ENCODE measurements at regions not wholly inside any gene's neighbourhood (a gene's known extent, or its start where the extent isn't known, plus 50 kb on each side); places are given as distances from the start of the nearest gene placed in this dataset.

DNA sequence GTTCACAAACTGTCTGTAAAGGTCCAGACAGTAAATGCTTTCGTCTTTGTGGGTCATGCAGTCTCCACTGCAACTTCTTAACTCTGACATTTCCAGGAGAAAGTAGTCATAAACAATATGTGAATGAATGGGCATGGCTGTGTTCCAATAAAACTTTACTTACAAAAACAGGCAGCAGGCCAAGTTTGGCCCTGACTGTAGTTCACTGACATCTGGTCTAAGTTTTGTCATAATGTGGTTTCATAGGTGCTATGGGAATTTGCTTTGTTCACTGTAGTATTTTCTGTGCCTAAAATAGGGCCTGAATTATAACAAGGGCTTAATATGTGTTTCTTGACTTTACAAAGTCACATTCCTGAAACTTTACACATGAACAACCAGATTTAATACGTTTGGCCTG, 186.0 kb upstream of the KBTBD8 start (continued):
- TF ChIP-seq, protein P1, sequence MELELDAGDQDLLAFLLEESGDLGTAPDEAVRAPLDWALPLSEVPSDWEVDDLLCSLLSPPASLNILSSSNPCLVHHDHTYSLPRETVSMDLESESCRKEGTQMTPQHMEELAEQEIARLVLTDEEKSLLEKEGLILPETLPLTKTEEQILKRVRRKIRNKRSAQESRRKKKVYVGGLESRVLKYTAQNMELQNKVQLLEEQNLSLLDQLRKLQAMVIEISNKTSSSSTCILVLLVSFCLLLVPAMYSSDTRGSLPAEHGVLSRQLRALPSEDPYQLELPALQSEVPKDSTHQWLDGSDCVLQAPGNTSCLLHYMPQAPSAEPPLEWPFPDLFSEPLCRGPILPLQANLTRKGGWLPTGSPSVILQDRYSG (tag; conservative IDR thresholded peaks at IDR 0.05; ENCODE audit: low read depth) = no peak

DNA sequence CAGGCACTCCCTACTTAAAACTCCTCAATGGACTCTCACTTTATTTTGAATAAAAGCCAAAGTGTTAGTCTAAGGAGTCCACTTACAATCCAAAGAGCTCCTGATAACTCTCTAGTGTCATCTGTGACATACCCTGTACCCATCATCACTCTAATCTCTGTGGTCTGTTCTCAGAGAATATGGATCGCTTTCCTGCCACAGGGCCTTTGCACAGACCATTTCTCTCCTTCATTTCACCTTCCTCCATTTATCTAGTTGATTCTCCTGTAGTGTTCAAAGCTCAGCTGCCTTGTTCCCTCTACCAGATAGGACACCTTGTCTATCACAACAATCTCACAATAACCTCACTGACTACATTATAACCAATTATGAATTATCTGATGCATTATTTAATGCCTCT, 185.4 kb upstream of the KBTBD8 start:
- no peak for DNase-seq (ENCODE audit: extremely low read depth in 1 of 4, low spot score in 3 of 4)
- ATAC-seq = no peak
- no peaks in the 10 kb centered on the region for H4K20me1 ChIP-seq (replicated peaks; ENCODE audit: control insufficient read depth, insufficient read depth, low read length)
- H3K79me2 ChIP-seq (ENCODE audit: control insufficient read depth, insufficient read depth, low read length) = no peaks in the 10 kb centered on the region
- H3K27ac ChIP-seq (ENCODE audit: extremely low read depth, low read depth, low read length) = no peak overlapping the region
- WGBS (ENCODE audit: insufficient coverage, low coverage, missing lambda C conversion rate) = no CpG with 5 or more reads among the region's 1 CpG
- BruUV-seq (replicated peaks) = no TSS peak
- no peak overlapping the region for H2AFZ ChIP-seq (ENCODE audit: low read depth, low read length)
- no peaks in the 10 kb centered on the region for H3K9me3 ChIP-seq (replicated peaks; ENCODE audit: control insufficient read depth, insufficient read depth, low read depth, low read length)
- H3K36me3 ChIP-seq (ENCODE audit: control insufficient read depth, insufficient read depth, low read length) = no peaks in the 10 kb centered on the region
- in situ Hi-C loops (cut with MboI) = no loop called here
- H3K9me1 ChIP-seq (ENCODE audit: control insufficient read depth, insufficient read depth, low read length) = no peaks in the 10 kb centered on the region
- no peak overlapping the region for H3K4me2 ChIP-seq (ENCODE audit: insufficient read depth, low read length)
- no peak for FAIRE-seq
- TF ChIP-seq RBM25 (IDR thresholded peaks at IDR 0.05; ENCODE audit: low read depth, low read length, severe bottlenecking) (peak; percentile 45), FOXA3 (CRISPR knock-in tag; conservative IDR thresholded peaks at IDR 0.05 in 1 of 2, IDR thresholded peaks at IDR 0.05 in 1 of 2) (no peak), KHSRP (IDR thresholded peaks at IDR 0.05) (no peak), ZNF239 (CRISPR knock-in tag; IDR thresholded peaks at IDR 0.05) (no peak)
- no peaks in the 10 kb centered on the region for H3K4me1 ChIP-seq (replicated peaks in 1 of 2; ENCODE audit: control insufficient read depth in 2 of 2, insufficient read depth in 2 of 2, low read length in 2 of 2)
- POLR2A ChIA-PET = no interaction called here
- no peak overlapping the region for H3K9ac ChIP-seq (ENCODE audit: insufficient read depth in 1 of 2, low read depth in 2 of 2, low read length in 2 of 2)
- H3K27me3 ChIP-seq (ENCODE audit: control insufficient read depth in 2 of 2, insufficient read depth in 2 of 2, low read length in 2 of 2) = no peaks in the 10 kb centered on the region
- intact Hi-C loops (cut with micrococcal nuclease) = no loop called here
- CTCF ChIA-PET (ENCODE audit: low intra/inter-chr PET ratio) = no interaction called here
- H3K4me3 ChIP-seq = no peak overlapping the region
